GM18861 (cell line): ENCODE measurements at regions not wholly inside any gene's neighbourhood (a gene's known extent, or its start where the extent isn't known, plus 50 kb on each side); places are given as distances from the start of the nearest gene placed in this dataset.
"Not testable (repeated sequence)": the region's sequence is repeated elsewhere in the genome, so short reads cannot be mapped to it uniquely, and the experiment has no call there.

ENCODE experiments used
- ATAC-seq: cut with Tn5 transposase; IDR thresholded peaks from one replicate; pipeline ENCODE4 v1.9.1; 2021; ENCODE audit not compliant: unreplicated experiment

GRCh38 chrX:118212817-118213183 lies 96.2 kb upstream of the KLHL13 start:
- ATAC-seq = peak; percentile 84

DNA sequence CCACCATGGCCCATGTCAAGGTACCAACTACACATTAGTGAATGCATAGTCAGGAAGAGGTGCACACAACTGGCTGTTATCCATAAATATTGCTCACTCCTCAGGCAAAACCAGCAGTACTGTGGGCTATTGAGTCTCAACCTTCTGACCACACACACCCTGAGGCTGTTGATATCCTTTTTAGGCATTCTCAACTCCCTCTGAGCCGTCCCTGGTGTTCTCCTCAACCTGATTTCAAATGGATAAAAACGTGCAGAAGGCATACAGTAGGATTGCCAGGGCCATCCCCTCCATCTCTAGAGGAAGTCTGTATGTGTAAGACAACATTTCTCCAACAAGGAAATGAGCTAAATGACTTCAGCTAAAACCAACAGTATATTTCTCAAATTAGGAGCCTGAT lies 98.7 kb upstream of the KLHL13 start:
- no peak for ATAC-seq

GRCh38 chrX:118216087-118216486 lies 99.5 kb upstream of the KLHL13 start:
- no peak for ATAC-seq

- ATAC-seq = no peak
These were observed 99.9 kb upstream of the KLHL13 start for GRCh38 chrX:118216509-118216908.

DNA sequence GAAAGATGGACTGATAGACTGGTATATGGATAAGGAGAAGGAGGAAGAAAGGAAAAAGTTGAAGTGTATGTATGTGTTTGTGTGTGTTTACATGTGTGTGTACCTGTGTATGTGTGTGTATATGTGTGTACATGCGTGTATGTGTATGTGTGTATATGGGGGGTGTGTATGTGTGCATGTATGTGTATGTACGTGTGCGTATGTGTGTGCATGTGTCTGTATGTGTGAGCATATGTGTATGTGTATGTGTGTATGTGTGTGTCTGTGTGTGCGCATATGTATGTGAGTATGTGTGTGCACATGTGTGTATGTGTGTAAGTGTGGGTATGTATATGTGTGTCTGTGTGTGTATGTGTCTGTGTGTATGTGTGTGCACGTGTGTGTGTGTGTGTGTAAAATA lies 101.5 kb upstream of the KLHL13 start:
- ATAC-seq = no peak

DNA sequence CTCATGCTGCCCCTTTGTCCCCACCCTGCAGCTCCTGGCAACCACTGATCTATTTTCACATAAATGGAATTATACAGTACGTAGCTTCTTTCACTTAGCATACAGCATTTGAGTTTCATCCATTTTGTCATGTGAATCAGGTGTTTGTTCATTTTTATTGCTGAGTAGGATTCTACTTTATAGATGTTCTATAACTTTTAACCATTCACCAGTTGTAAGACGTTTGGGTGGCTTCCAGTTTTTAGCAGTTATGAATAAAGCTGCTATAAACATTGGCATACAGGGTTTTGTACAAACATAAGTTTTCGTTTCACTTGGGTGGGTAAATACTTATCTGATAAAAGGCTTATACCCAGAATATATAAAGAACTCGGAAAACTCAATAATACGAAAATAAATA lies 102.3 kb upstream of the KLHL13 start:
- no peak for ATAC-seq

DNA sequence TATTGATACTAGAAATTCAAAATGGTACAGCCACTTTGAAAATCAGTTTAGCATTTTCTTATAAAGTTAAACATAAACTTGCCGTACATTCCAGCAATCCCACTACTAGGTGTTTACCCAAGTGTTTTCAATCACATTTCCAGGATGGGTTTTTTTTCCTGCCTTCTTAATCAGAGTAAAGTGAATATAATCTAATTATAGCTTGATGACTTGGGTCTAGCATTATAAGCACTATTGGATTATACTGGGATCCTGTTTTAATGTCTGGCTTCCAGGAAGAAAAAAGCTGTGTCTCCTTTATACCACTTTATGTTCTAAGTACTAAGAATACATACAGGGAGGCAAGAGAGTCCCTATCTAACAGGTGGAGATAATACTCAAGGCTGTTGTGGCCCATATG lies 103.3 kb upstream of the KLHL13 start:
- ATAC-seq = no peak

DNA sequence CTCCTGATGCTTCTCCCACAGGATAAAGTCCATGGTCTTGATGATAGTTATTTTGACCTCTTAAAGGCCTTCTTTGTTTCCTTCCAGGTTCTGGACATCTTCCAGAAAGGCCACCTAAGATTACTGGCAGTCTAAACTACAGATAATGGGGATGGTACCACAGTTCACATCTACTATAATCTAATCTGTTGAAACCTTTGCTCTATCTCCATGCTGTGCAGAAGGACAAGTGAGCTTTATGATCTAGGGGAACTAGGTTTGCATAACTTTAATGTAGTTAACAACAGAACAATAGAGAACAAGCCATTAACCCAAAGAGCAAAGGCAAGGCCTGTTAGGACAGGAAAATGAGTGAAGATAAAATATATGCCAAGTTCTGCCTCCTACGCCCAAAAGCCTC lies 103.9 kb upstream of the KLHL13 start:
- no peak for ATAC-seq

GRCh38 chrX:118221270-118221669 lies 104.7 kb upstream of the KLHL13 start:
- ATAC-seq = no peak

GRCh38 chrX:118221733-118222132 lies 105.1 kb upstream of the KLHL13 start:
- ATAC-seq = no peak

DNA sequence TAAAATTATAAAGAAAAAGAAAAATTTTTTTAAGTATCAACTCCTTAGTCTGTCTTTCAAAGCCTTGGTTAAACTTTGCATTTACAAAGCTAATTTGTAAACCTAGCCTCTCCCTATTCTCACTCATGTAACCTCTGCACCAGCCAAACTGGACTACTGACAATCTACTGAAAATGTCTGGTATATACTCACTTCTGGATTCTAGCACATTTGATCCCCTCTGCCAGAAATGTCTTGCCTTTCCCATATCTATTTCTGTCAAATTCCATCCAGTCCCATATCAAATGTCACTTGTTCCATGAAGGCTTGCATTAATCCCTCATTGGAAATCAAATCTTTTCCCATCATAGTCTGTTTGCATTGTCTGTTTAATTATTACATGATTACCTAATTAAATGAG lies 105.8 kb upstream of the KLHL13 start:
- ATAC-seq = no peak

DNA sequence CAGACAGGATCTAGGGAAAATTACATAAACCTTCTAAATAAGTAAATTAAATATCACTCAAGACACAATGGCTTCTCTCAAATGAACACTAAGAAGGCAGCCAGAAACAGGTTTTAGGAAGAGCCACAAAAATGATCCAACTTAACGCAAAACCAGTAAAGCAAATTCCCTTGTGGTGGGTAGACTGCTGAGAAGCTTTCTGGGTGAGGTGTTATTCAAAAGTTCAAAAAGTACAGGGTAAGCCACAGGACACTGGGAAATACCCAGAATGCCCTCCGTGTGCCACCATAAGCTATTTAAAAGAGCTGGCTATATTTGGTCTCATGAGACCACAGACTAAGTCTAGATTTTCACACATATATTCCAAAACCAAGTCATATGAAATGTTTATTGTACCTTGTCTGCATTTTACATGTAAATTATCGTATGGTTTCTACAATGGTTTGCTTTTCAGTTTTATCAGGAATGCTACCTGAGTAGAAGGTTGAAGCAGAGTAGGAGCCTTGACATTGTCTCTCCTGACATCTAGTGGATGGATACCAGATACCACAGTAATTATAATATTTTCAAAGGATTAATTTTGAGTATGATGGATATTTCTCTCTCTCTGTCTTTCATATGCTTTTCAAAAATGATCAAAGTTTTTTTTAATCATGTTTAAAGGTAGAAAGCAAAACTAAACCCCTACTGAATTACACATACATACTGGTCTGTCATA lies 109.3 kb upstream of the KLHL13 start:
- ATAC-seq = peak; percentile 78

GRCh38 chrX:118228041-118228440 lies 111.4 kb upstream of the KLHL13 start:
- ATAC-seq = no peak

DNA sequence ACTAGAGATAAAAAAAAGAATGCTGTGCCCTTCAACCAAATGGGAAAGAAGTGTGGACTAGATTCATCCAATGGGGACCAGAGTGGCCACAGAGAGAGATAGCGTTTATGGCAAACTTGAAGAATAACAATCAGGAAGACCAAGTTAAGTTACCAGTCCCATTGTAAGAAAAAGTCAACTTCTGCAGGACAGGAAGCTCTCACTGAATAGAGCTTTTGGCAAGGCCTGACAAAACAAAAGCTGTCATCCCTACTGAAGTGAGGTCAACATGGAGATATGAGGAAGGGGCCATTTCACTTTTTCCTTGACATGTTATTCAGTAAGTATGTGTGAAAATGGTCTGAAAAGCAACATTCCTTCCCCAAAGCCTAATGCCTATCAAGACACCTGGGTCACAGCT lies 111.8 kb upstream of the KLHL13 start:
- no peak for ATAC-seq

- ATAC-seq = no peak
These were observed 114.4 kb upstream of the WDR44 start for GRCh38 chrX:118231464-118231863.

- ATAC-seq = no peak
These were observed 106.6 kb upstream of the WDR44 start for GRCh38 chrX:118239178-118239870.

- no peak for ATAC-seq
These were observed 105.8 kb upstream of the WDR44 start for GRCh38 chrX:118239913-118240698.

DNA sequence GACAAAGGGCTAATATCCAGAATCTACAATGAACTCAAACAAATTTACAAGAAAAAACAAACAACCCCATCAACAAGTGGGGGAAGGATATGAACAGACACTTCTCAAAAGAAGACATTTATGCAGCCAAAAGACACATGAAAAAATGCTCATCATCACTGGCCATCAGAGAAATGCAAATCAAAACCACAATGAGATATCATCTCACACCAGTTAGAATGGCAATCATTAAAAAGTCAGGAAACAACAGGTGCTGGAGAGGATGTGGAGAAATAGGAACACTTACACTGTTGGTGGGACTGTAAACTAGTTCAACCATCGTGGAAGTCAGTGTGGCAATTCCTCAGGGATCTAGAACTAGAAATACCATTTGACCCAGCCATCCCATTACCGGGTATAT lies 98.9 kb upstream of the WDR44 start:
- ATAC-seq = not testable (repeated sequence)

GRCh38 chrX:118249146-118249545 lies 96.8 kb upstream of the WDR44 start:
- no peak for ATAC-seq

DNA sequence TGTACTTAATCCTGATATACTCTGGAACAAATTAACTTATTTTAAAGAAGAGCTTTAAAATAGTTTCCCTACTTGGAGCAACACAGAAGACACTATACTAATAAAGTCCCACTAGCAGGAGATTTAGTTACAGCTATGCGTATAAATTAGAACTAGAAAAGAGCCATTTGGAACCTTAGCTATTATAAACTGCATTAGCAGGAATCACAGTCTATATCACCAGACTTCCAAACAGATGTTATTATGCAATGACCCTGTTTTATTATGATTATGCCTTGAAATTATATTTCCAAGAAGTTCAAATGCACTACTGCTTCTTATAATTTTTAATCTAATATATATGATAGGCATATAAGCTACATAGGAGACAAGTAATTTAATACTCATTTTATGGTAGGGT lies 95.5 kb upstream of the WDR44 start:
- ATAC-seq = no peak

GRCh38 chrX:118251271-118251670 lies 94.6 kb upstream of the WDR44 start:
- no peak for ATAC-seq

DNA sequence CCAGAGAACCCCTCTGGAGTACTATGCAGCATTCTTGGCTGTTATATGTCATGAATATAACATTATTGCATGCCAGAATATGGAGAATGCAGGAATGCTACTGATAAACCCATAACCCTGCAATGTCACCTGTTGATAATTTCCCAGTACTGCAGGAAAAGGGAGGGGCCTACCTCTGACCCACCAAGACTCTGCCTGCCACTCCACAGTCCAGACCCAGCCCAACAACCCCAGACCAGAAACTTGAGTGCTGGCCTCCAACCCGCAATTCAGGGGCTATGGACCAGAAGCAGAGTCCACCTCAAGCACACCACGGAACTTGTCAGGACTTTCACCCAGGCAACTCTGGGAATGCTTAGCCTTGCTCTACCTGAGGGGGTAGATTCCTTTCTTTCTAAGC lies 92.9 kb upstream of the WDR44 start:
- ATAC-seq = no peak
